KMS-11 (cell line): ENCODE measurements at regions not wholly inside any gene's neighbourhood (a gene's known extent, or its start where the extent isn't known, plus 50 kb on each side); places are given as distances from the start of the nearest gene placed in this dataset.

Source experiments
- H2AFZ ChIP-seq: fragments of 200-600 bp; sonication (generic); 2 replicates; pipeline ENCODE4 v1.6.1; 2016; ENCODE audit warnings: antibody characterized with exemption, mixed run types, low read depth
- H3K27ac ChIP-seq: fragments of 200-600 bp; sonication (generic); 2 replicates; pipeline ENCODE4 v1.6.1; 2016; ENCODE audit warnings: mild to moderate bottlenecking, mixed run types
- H3K27me3 ChIP-seq: fragments of 200-600 bp; sonication (generic); 2 replicates; pipeline ENCODE4 v1.6.1; 2017; ENCODE audit warnings: mild to moderate bottlenecking, low read depth, mixed run types, moderate library complexity; ENCODE audit not compliant: insufficient read depth
- H3K36me3 ChIP-seq: fragments of 200-600 bp; sonication (generic); 2 replicates; pipeline ENCODE4 v1.6.1; 2017; ENCODE audit warnings: mild to moderate bottlenecking, mixed run types; ENCODE audit not compliant: insufficient read depth
- H3K4me1 ChIP-seq: fragments of 200-600 bp; sonication (generic); 2 replicates; pipeline ENCODE4 v1.6.1; 2016; ENCODE audit warnings: mild to moderate bottlenecking, low read depth, mixed run types; ENCODE audit not compliant: poor library complexity, severe bottlenecking
- H3K4me2 ChIP-seq: fragments of 200-600 bp; sonication (generic); 2 replicates; pipeline ENCODE4 v1.7.0; 2016; ENCODE audit warnings: mild to moderate bottlenecking, mixed run types
- H3K4me3 ChIP-seq: fragments of 200-600 bp; sonication (generic); IDR thresholded peaks from 2 replicates; pipeline ENCODE4 v1.6.1; 2017; ENCODE audit warnings: low read depth, low read length, mixed read lengths; ENCODE audit not compliant: insufficient read depth
- H3K79me2 ChIP-seq: fragments of 200-600 bp; sonication (generic); 2 replicates; pipeline ENCODE4 v1.6.1; 2016; ENCODE audit warnings: low read depth, mixed run types; ENCODE audit not compliant: insufficient read depth
- H3K9ac ChIP-seq: fragments of 200-600 bp; sonication (generic); 2 replicates; pipeline ENCODE4 v1.6.1; 2016; ENCODE audit warnings: mild to moderate bottlenecking, mixed run types
- H4K20me1 ChIP-seq: fragments of 200-600 bp; sonication (generic); 2 replicates; pipeline ENCODE4 v1.6.1; 2016; ENCODE audit warnings: mild to moderate bottlenecking, mixed run types; ENCODE audit not compliant: insufficient read depth
- CTCF ChIP-seq: fragments of 200-600 bp; sonication (generic); conservative IDR thresholded peaks from 2 replicates; pipeline ENCODE4 v1.6.1; 2017; ENCODE audit warnings: low read depth, mild to moderate bottlenecking, antibody characterized with exemption, low read length, moderate library complexity, mixed read lengths

- Histone ChIP-seq H3K79me2 (no peaks in the 10 kb centered on the region), H3K36me3 (no peaks in the 10 kb centered on the region), H4K20me1 (no peaks in the 10 kb centered on the region), H3K9ac (no peak overlapping the region), H2AFZ (no peak overlapping the region), H3K4me1 (no peaks in the 10 kb centered on the region), H3K27ac (no peak overlapping the region), H3K4me3 (no peak overlapping the region), H3K4me2 (no peak overlapping the region), H3K27me3 (no peaks in the 10 kb centered on the region)
- no peak for TF ChIP-seq CTCF
Measured at GRCh38 chr18:46273861-46274260, 169.7 kb downstream of the HAUS1 start.

- no peaks in the 10 kb centered on the region for H3K27me3 ChIP-seq
- no peak overlapping the region for H2AFZ ChIP-seq
- no peaks in the 10 kb centered on the region for H3K79me2 ChIP-seq
- no peak overlapping the region for H3K4me2 ChIP-seq
- no peak overlapping the region for H3K27ac ChIP-seq
- no peak overlapping the region for H3K9ac ChIP-seq
- no peak overlapping the region for H3K4me3 ChIP-seq
- TF ChIP-seq CTCF, result no peak
- no peaks in the 10 kb centered on the region for H3K36me3 ChIP-seq
- H3K4me1 ChIP-seq, result no peaks in the 10 kb centered on the region
- no peaks in the 10 kb centered on the region for H4K20me1 ChIP-seq
Measured at GRCh38 chr18:46274266-46274665, 170.1 kb downstream of the HAUS1 start.

GRCh38 chr18:46275370-46275769, 171.2 kb downstream of the HAUS1 start:
- no peak for TF ChIP-seq CTCF
- no peak overlapping the region for H2AFZ ChIP-seq
- H3K4me3 ChIP-seq, result no peak overlapping the region
- H4K20me1 ChIP-seq, result no peaks in the 10 kb centered on the region
- H3K27me3 ChIP-seq, result no peaks in the 10 kb centered on the region
- H3K27ac ChIP-seq, result no peak overlapping the region
- no peak overlapping the region for H3K9ac ChIP-seq
- H3K36me3 ChIP-seq, result no peaks in the 10 kb centered on the region
- H3K4me1 ChIP-seq, result no peaks in the 10 kb centered on the region
- no peaks in the 10 kb centered on the region for H3K79me2 ChIP-seq
- H3K4me2 ChIP-seq, result no peak overlapping the region

- Histone ChIP-seq H3K4me2 (no peak overlapping the region), H4K20me1 (no peaks in the 10 kb centered on the region), H3K79me2 (no peaks in the 10 kb centered on the region), H3K27me3 (no peaks in the 10 kb centered on the region), H3K9ac (no peak overlapping the region), H2AFZ (no peak overlapping the region), H3K36me3 (no peaks in the 10 kb centered on the region), H3K4me3 (no peak overlapping the region), H3K4me1 (no peaks in the 10 kb centered on the region), H3K27ac (no peak overlapping the region)
- no peak for TF ChIP-seq CTCF
Measured at GRCh38 chr18:46276748-46277147, 172.6 kb downstream of the HAUS1 start.
